ENCODE measurements at regions not wholly inside any gene's neighbourhood (a gene's known extent, or its start where the extent isn't known, plus 50 kb on each side); places are given as distances from the start of the nearest gene placed in this dataset.
A peak's percentile ranks its signal among the peaks of the same experiment; 100 is the strongest.

DNA sequence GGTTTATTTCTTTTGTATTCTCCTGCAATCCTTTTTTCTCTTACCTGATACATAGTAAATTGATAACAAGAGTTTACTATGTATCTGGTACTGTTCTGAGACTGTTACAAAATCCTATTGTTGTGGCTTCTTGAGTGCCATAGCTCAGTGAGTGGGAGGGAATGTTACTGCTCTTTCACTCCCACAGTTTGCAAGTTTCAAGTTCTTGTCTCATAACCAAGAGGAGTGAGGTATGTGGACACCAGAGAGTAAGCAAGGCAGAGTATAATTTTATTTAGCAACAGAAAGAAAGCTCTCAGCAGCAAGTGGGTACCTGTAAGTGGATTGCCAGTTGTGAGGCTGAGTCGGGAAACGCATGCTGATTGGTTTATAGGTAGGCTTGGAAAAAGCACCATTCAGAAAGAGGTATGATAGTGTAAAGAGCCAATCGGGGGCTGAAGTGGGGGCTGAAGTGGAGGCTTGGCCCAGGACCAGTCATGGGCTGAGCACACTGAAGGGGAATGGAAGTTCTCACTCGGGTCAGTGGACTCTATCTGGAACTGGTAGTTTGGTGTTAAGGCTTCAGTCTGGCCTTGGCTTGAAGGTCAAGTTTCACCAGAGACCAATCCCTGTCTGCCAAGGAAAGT is 850.8 kb downstream of the TMTC2 start:
- peak overlapping the region in 3 of 4 donors; percentile 23 to 62 (median 40) for H3K27ac ChIP-seq
- DNase-seq (ENCODE audit: low spot score in 2 of 2), result no peak
- H3K9me3 ChIP-seq, result no peaks in the 10 kb centered on the region
- H3K27me3 ChIP-seq, result no peaks in the 10 kb centered on the region
- TF ChIP-seq, protein P1, sequence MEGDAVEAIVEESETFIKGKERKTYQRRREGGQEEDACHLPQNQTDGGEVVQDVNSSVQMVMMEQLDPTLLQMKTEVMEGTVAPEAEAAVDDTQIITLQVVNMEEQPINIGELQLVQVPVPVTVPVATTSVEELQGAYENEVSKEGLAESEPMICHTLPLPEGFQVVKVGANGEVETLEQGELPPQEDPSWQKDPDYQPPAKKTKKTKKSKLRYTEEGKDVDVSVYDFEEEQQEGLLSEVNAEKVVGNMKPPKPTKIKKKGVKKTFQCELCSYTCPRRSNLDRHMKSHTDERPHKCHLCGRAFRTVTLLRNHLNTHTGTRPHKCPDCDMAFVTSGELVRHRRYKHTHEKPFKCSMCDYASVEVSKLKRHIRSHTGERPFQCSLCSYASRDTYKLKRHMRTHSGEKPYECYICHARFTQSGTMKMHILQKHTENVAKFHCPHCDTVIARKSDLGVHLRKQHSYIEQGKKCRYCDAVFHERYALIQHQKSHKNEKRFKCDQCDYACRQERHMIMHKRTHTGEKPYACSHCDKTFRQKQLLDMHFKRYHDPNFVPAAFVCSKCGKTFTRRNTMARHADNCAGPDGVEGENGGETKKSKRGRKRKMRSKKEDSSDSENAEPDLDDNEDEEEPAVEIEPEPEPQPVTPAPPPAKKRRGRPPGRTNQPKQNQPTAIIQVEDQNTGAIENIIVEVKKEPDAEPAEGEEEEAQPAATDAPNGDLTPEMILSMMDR (IDR thresholded peaks at IDR 0.05), result no peak
- no peaks in the 10 kb centered on the region for H3K4me1 ChIP-seq
- 45 to 56% methylated on average over 4 of the region's 4 CpGs for WGBS, 2 donors
- H3K36me3 ChIP-seq, result no peaks in the 10 kb centered on the region
- no peak overlapping the region for H3K4me3 ChIP-seq

DNA sequence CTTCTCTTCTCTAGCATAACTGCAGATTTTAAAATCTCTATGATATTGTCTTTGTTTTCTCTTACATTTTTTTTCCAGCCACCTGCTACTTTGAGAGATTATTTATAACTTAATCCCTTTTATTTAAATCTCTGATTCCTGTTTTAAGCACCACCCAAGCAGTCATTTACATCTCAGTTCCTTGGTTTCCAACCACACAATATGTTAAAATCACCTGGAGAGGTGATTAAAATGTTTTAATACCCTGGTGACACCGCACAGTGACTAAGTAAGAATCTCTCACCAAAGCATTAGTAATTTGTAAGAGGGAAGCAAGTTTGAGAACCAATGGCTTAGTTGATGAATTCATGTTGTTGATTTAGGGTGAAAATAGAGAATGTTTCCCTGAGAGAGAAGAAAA is 849.8 kb downstream of the TMTC2 start:
- Histone ChIP-seq H3K27ac (peak overlapping the region in 2 of 4 donors; percentile 40 to 62), H3K4me1 (no peaks in the 10 kb centered on the region)
- WGBS, 2 donors, result 96 to 97% methylated on average over 1 of the region's 1 CpG

DNA sequence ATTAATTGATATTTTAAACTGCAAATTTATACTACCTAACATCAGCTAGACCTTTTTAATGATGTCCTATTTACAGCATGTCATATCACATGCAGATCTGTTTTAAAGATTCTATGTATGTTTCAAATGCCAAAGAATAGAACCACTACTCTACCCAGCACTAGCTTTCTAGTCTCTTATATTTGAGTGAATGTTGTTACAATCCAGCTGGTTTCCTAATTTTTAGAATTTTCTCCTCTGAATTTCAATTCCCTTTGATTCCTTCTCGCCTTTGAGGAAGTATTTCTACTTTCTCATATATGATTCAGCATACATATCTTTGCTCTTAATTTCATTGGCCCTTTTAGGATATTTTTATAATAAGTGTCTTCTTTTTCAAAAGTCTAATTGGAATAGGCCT is 841.9 kb downstream of the TMTC2 start:
- Histone ChIP-seq H3K4me1 (no peaks in the 10 kb centered on the region), H3K36me3 (no peaks in the 10 kb centered on the region), H3K4me3 (no peak overlapping the region), H3K27me3 (no peaks in the 10 kb centered on the region), H3K27ac (no peak overlapping the region), H3K9me3 (no peaks in the 10 kb centered on the region)
- 88 to 96% methylated on average over 1 of the region's 1 CpG for whole genome bisulfite sequencing, 2 donors
- no peak for DNase-seq (ENCODE audit: low spot score in 2 of 2)
- TF ChIP-seq, protein P1 (IDR thresholded peaks at IDR 0.05), result no peak
- no peak for TF ChIP-seq EP300 (IDR thresholded peaks at IDR 0.05)
- no peak for TF ChIP-seq POLR2A (IDR thresholded peaks at IDR 0.05)

More for the DNA sequence above, 849.8 kb downstream of the TMTC2 start:
- no peak for DNase-seq (ENCODE audit: low spot score in 2 of 2)
- TF ChIP-seq EP300 (IDR thresholded peaks at IDR 0.05), result no peak
- TF ChIP-seq, protein P1 (IDR thresholded peaks at IDR 0.05), result no peak
- no peak for TF ChIP-seq POLR2A (IDR thresholded peaks at IDR 0.05)
- no peaks in the 10 kb centered on the region for H3K36me3 ChIP-seq
- H3K4me3 ChIP-seq, result no peak overlapping the region
- no peaks in the 10 kb centered on the region for H3K27me3 ChIP-seq
- no peaks in the 10 kb centered on the region for H3K9me3 ChIP-seq

DNA sequence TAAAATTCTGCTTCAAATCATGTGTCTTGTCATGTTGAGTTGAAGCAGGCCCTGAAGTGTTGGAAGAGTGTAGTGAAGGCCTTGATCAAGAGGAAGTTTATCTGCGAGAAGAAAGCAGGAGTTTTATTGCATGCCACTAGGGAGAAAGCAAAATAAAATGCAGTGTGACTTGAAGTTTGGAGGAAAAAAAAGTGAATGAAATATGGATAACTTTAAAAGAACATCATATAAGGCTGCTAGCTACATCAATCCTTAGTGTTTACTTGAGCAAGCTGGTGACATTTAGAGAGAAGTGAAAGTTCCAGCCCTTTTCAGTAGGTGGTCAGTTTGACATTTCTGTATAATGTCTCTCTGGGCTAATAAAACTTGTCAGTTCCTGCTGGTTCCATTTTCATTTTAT is 841.1 kb downstream of the TMTC2 start:
- WGBS, 2 donors, result 60 to 61% methylated on average over 1 of the region's 1 CpG
- no peak for TF ChIP-seq POLR2A (IDR thresholded peaks at IDR 0.05)
- no peaks in the 10 kb centered on the region for H3K36me3 ChIP-seq
- H3K27me3 ChIP-seq, result no peaks in the 10 kb centered on the region
- H3K4me3 ChIP-seq, result no peak overlapping the region
- no peak overlapping the region for H3K27ac ChIP-seq
- no peaks in the 10 kb centered on the region for H3K9me3 ChIP-seq
- no peaks in the 10 kb centered on the region for H3K4me1 ChIP-seq
- DNase-seq (ENCODE audit: low spot score in 2 of 2), result no peak

DNA sequence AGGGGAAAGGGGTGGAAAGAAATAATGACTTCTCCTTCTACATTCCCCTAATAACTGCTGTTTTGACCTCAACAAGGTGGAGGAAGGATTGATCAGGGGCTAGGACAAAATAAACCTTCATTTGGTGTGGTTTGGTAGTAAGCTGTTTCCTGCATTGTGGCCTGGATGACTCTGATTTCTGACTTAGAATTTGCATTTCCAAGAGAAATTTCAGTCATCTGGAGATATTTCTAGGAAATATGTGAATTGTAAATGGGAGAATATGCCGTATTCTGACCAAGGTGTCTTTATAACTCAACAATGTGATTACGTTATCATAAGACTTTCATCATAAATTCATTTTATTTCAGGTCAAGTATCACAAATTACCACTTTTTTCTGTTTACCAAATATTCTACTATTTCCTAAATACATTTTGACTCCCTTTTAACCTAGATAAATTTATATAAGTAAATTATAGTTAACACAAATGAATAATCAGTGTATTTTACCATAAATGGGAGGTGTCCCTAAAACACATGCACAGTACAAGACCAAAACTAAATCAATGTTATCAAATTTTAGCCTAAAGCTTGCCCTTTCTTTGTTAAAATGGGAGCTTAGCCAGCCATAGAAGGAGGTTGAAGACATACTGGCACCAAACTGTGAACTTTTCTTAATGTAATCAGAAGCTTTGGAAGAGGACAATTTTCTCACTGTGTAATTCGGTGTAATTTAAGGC is 828.8 kb downstream of the TMTC2 start:
- no peaks in the 10 kb centered on the region for H3K27me3 ChIP-seq
- H3K4me3 ChIP-seq, result no peak overlapping the region
- H3K9me3 ChIP-seq, result no peaks in the 10 kb centered on the region
- no peaks in the 10 kb centered on the region for H3K4me1 ChIP-seq
- 91% methylated on average over 3 of the region's 3 CpGs for whole genome bisulfite sequencing, 2 donors
- no peaks in the 10 kb centered on the region for H3K36me3 ChIP-seq
- no peak for DNase-seq (ENCODE audit: low spot score in 2 of 2)
- H3K27ac ChIP-seq, result no peak overlapping the region
- TF ChIP-seq POLR2A (IDR thresholded peaks at IDR 0.05), result no peak
- TF ChIP-seq, protein P1 (IDR thresholded peaks at IDR 0.05), result no peak
- no peak for TF ChIP-seq EP300 (IDR thresholded peaks at IDR 0.05)
